Progenitor cell of endocrine pancreas (in vitro differentiated cells): ENCODE measurements at regions not wholly inside any gene's neighbourhood (a gene's known extent, or its start where the extent isn't known, plus 50 kb on each side); places are given as distances from the start of the nearest gene placed in this dataset.

Source experiments
- DNase-seq: peaks from one replicate; pipeline ENCODE4 v3.0.0; 2021; ENCODE audit warnings: low spot score; ENCODE audit not compliant: unreplicated experiment
- H3K27ac Mint-ChIP-seq: 2 replicates; pipeline ENCODE4 v1.8.0; 2021; ENCODE audit warnings: mild to moderate bottlenecking, moderate library complexity, mixed read lengths
- H3K27me3 Mint-ChIP-seq: 2 replicates; pipeline ENCODE4 v1.8.0; 2021; ENCODE audit warnings: mixed read lengths
- H3K36me3 Mint-ChIP-seq: 2 replicates; pipeline ENCODE4 v1.8.0; 2022; ENCODE audit warnings: mixed read lengths; ENCODE audit not compliant: insufficient read depth
- H3K4me1 Mint-ChIP-seq: 2 replicates; pipeline ENCODE4 v1.8.0; 2021; ENCODE audit warnings: low read depth, mixed read lengths
- H3K4me3 Mint-ChIP-seq: 2 replicates; pipeline ENCODE4 v1.8.0; 2021; ENCODE audit warnings: low read depth, mild to moderate bottlenecking, moderate library complexity, mixed read lengths
- H3K9me3 Mint-ChIP-seq: 2 replicates; pipeline ENCODE4 v1.8.0; 2021; ENCODE audit warnings: low read depth, mixed read lengths
- TF ChIP-seq, protein P1 (sequence below): fragments of 200-600 bp; sonication (generic); IDR thresholded peaks from one replicate; pipeline ENCODE4 v1.5.0; 2021; ENCODE audit warnings: antibody characterized with exemption, mild to moderate bottlenecking; ENCODE audit not compliant: unreplicated experiment

DNA sequence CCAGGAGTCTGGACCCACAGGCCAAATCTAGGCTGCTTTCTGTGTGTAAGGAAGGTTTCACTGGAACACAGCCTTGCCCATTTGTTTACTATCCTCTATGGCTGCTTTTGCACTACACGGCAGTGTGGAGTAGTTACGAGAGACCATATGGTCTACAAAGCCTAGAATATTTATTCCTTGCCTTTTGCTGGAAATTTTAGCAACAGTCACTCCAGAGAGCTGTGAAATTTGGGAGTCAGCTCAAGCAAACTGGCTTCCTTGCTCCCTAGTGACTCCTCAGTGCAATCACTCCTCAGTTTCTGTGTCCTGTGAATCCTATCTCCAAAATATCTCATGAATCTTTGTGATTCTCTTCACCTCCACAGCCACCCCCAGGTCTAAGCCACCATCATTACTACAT is 99.0 kb upstream of the CPEB2 start:
- no peaks in the 10 kb centered on the region for H3K27me3 Mint-ChIP-seq
- H3K4me3 Mint-ChIP-seq = no peak overlapping the region
- no peak for DNase-seq
- no peaks in the 10 kb centered on the region for H3K36me3 Mint-ChIP-seq
- H3K9me3 Mint-ChIP-seq = no peaks in the 10 kb centered on the region
- TF ChIP-seq, protein P1, sequence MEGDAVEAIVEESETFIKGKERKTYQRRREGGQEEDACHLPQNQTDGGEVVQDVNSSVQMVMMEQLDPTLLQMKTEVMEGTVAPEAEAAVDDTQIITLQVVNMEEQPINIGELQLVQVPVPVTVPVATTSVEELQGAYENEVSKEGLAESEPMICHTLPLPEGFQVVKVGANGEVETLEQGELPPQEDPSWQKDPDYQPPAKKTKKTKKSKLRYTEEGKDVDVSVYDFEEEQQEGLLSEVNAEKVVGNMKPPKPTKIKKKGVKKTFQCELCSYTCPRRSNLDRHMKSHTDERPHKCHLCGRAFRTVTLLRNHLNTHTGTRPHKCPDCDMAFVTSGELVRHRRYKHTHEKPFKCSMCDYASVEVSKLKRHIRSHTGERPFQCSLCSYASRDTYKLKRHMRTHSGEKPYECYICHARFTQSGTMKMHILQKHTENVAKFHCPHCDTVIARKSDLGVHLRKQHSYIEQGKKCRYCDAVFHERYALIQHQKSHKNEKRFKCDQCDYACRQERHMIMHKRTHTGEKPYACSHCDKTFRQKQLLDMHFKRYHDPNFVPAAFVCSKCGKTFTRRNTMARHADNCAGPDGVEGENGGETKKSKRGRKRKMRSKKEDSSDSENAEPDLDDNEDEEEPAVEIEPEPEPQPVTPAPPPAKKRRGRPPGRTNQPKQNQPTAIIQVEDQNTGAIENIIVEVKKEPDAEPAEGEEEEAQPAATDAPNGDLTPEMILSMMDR = no peak
- H3K27ac Mint-ChIP-seq = no peak overlapping the region
- H3K4me1 Mint-ChIP-seq = peaks cover under 1% of the 10 kb centered on the region

DNA sequence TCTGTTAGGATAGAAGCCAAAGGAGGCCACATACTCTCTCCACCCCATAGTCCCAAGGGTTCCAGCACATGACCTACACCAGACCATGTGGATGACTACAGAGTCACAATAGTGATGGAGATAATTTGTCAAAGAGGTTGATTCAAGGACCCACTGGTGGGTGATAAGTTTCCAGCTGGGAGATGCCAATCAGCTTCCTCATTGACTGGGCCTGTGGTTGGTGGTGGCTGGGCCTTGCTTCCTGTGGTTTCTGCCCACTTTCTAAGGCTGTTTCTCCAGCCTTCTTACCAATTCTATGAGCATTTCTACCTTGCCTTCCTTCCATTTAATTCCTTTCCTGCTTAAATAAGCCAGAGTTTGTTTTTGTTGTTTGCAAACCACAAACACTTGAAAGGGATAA is 95.5 kb upstream of the CPEB2 start:
- Mint-ChIP-seq H3K4me3 (no peak overlapping the region), H3K4me1 (peaks cover 5% of the 10 kb centered on the region), H3K36me3 (no peaks in the 10 kb centered on the region), H3K27ac (no peak overlapping the region), H3K27me3 (peaks cover 5% of the 10 kb centered on the region), H3K9me3 (no peaks in the 10 kb centered on the region)
- TF ChIP-seq, protein P1 = no peak
- no peak for DNase-seq

GRCh38 chr4:14908635-14909034 is 93.6 kb upstream of the CPEB2 start:
- TF ChIP-seq, protein P1 = no peak
- Mint-ChIP-seq H3K4me3 (no peak overlapping the region), H3K9me3 (no peaks in the 10 kb centered on the region), H3K27ac (no peak overlapping the region), H3K4me1 (peaks cover 5% of the 10 kb centered on the region), H3K36me3 (no peaks in the 10 kb centered on the region), H3K27me3 (peaks cover 5% of the 10 kb centered on the region)
- DNase-seq = no peak

DNA sequence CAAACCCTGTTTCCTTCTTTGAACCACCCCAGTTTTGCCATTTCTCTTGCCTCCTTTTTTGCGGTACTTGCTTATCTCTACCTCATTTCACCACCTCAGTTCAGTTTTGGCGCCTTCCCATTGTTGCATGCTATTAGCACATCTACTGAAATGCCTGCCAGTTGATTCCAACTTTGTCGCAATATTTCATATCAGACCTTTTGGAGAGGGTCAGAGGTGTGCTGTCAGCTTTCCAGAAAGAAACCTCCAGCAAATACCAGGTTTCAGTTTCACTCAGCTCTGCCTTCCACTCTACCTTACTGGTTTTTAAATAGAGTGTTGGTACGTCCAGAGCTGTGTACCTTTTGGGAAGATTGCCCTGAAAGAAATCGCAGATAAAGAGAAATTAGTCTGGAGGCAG is 91.9 kb upstream of the CPEB2 start:
- Mint-ChIP-seq H3K27ac (no peak overlapping the region), H3K27me3 (peaks cover 5% of the 10 kb centered on the region), H3K36me3 (no peaks in the 10 kb centered on the region), H3K4me3 (no peak overlapping the region), H3K9me3 (no peaks in the 10 kb centered on the region), H3K4me1 (peaks cover 5% of the 10 kb centered on the region)
- TF ChIP-seq, protein P1 = no peak
- DNase-seq = no peak

DNA sequence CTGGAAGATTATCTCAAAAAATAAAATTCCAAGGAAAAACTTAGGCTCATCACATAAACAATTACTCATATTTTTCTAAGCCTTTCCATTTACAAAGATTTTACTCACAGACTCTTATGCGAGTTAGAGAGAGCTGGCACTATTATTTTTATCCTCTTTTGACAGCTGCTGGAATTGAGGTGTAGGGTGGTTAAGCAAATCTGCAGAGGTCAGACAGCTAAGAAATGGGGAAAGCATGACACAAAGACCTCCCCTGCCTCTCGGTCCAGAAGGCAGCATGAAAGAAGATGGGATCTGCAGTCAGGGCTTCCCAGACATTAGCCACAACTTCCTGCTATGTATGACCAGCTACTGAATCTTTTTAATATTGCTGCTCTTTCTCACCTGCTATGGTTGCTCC is 89.9 kb upstream of the CPEB2 start:
- Mint-ChIP-seq H3K9me3 (no peaks in the 10 kb centered on the region), H3K27me3 (peaks cover 5% of the 10 kb centered on the region)

More for the DNA sequence above, 89.9 kb upstream of the CPEB2 start:
- H3K36me3 Mint-ChIP-seq = no peaks in the 10 kb centered on the region
- H3K4me1 Mint-ChIP-seq = peaks cover 8% of the 10 kb centered on the region
- H3K27ac Mint-ChIP-seq = no peak overlapping the region
- DNase-seq = no peak
- TF ChIP-seq, protein P1 = no peak
- no peak overlapping the region for H3K4me3 Mint-ChIP-seq
